ENCODE measurements at regions not wholly inside any gene's neighbourhood (a gene's known extent, or its start where the extent isn't known, plus 50 kb on each side); places are given as distances from the start of the nearest gene placed in this dataset.

- TF ChIP-seq CTCF (IDR thresholded peaks at IDR 0.05) (no peak), POLR2A (IDR thresholded peaks at IDR 0.05) (no peak)
Measured at GRCh38 chr5:52707616-52708015, 80.1 kb upstream of the ITGA1 start.
